GM12878 (cell line): ENCODE measurements at regions not wholly inside any gene's neighbourhood (a gene's known extent, or its start where the extent isn't known, plus 50 kb on each side); places are given as distances from the start of the nearest gene placed in this dataset.

Experiments used
- CBX3 ChIP-seq: fragments of 200-600 bp; sonication (generic); IDR thresholded peaks from 2 replicates; pipeline ENCODE4 v1.6.1; 2016; ENCODE audit warnings: low read depth, borderline replicate concordance
- CHD2 ChIP-seq: IDR thresholded peaks from 2 replicates; pipeline ENCODE4 v1.6.1; 2011; ENCODE audit warnings: low read depth, low read length, improper control_type of control experiment, borderline replicate concordance
- CREB1 ChIP-seq: IDR thresholded peaks from 2 replicates; pipeline ENCODE4 v1.6.1; 2012; ENCODE audit warnings: low read depth, mild to moderate bottlenecking, inconsistent platforms
- CTCF ChIP-seq, 3 experiments: IDR thresholded peaks in 2 of 3; conservative IDR thresholded peaks in 1 of 3; 2 replicates each; pipeline ENCODE4 v1.5.1; 2011; ENCODE audit warnings: low read depth in 3 of 3, low read length in 3 of 3, mild to moderate bottlenecking in 3 of 3, control low read depth in 2 of 3, moderate library complexity in 2 of 3, inconsistent platforms in 1 of 3, mixed read lengths in 1 of 3; ENCODE audit not compliant: control insufficient read depth in 2 of 3, insufficient read depth in 1 of 3; ENCODE audit errors: extremely low read depth in 1 of 3
- HDGF ChIP-seq: fragments of 450-650 bp; IDR thresholded peaks from 2 replicates; pipeline ENCODE4 v1.6.1; 2016; ENCODE audit warnings: antibody characterized with exemption
- POLR2AphosphoS5 ChIP-seq: IDR thresholded peaks from 2 replicates; pipeline ENCODE4 v1.6.1; 2011; ENCODE audit warnings: mild to moderate bottlenecking, low read length, inconsistent platforms
- SP1 ChIP-seq: IDR thresholded peaks from one replicate; pipeline ENCODE4 v1.6.1; 2011; ENCODE audit warnings: low read depth, low read length
- SREBF2 ChIP-seq: IDR thresholded peaks from 2 replicates; pipeline ENCODE4 v1.6.1; 2012; ENCODE audit warnings: mild to moderate bottlenecking, low read length
- SRF ChIP-seq, 2 experiments: IDR thresholded peaks; 2 replicates each; pipeline ENCODE4 v1.6.1; 2011; ENCODE audit warnings: low read depth in 2 of 2, low read length in 2 of 2, mild to moderate bottlenecking in 1 of 2, moderate library complexity in 1 of 2
- YY1 ChIP-seq: IDR thresholded peaks from 2 replicates; pipeline ENCODE4 v1.6.1; 2011; ENCODE audit warnings: low read depth, mild to moderate bottlenecking, low read length
- ZNF217 ChIP-seq: fragments of 450-650 bp; IDR thresholded peaks from 2 replicates; pipeline ENCODE4 v1.6.1; 2017; ENCODE audit warnings: antibody characterized with exemption, mild to moderate bottlenecking

GRCh38 chr1:234891427-234891826 is 237.2 kb downstream of the TOMM20 start:
- TF ChIP-seq SP1 (no peak), CTCF (IDR thresholded peaks at IDR 0.05 in 2 of 3, conservative IDR thresholded peaks at IDR 0.05 in 1 of 3; ENCODE audit: control insufficient read depth in 2 of 3, extremely low read depth in 1 of 3, insufficient read depth in 1 of 3, low read depth in 3 of 3, low read length in 3 of 3) (no peak), SREBF2 (no peak), CREB1 (no peak), CHD2 (no peak), CBX3 (no peak), POLR2AphosphoS5 (no peak), ZNF217 (no peak), HDGF (no peak), SRF (IDR thresholded peaks at IDR 0.05; ENCODE audit: low read depth in 2 of 2, low read length in 2 of 2) (no peak), YY1 (no peak)
